ENCODE measurements at regions not wholly inside any gene's neighbourhood (a gene's known extent, or its start where the extent isn't known, plus 50 kb on each side); places are given as distances from the start of the nearest gene placed in this dataset.

DNA sequence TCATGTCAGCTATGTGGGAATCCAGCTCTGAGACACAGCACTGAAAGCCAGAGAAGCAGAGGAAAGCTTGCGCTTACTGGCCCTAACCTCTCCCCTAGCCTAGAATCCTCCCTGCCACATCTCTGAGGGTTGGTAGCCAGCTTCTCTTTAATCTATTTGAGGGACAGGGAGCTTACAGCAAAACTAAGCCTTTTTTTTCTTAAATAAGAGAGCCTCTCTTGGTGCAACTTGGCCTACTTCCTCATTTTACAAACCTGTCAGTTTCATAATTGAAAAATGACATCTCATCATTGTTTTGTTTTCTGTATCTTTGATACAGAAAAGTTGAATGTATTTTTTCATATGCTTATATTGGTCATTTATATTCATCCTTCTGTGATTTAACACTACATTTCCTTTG, 193.9 kb downstream of the ZNF621 start:
- TF ChIP-seq CBX2 (IDR thresholded peaks at IDR 0.05; ENCODE audit: insufficient read depth, low read length, poor library complexity, severe bottlenecking) (no peak), POLR2A (conservative IDR thresholded peaks at IDR 0.05) (no peak), ZNF3 (CRISPR knock-in tag; IDR thresholded peaks at IDR 0.05) (no peak), KAT8 (IDR thresholded peaks at IDR 0.05; ENCODE audit: low read depth) (no peak)
- TF ChIP-seq, protein P1, sequence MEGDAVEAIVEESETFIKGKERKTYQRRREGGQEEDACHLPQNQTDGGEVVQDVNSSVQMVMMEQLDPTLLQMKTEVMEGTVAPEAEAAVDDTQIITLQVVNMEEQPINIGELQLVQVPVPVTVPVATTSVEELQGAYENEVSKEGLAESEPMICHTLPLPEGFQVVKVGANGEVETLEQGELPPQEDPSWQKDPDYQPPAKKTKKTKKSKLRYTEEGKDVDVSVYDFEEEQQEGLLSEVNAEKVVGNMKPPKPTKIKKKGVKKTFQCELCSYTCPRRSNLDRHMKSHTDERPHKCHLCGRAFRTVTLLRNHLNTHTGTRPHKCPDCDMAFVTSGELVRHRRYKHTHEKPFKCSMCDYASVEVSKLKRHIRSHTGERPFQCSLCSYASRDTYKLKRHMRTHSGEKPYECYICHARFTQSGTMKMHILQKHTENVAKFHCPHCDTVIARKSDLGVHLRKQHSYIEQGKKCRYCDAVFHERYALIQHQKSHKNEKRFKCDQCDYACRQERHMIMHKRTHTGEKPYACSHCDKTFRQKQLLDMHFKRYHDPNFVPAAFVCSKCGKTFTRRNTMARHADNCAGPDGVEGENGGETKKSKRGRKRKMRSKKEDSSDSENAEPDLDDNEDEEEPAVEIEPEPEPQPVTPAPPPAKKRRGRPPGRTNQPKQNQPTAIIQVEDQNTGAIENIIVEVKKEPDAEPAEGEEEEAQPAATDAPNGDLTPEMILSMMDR (IDR thresholded peaks at IDR 0.05 in 2 of 3, conservative IDR thresholded peaks at IDR 0.05 in 1 of 3; ENCODE audit: insufficient read depth in 2 of 3, low read depth in 1 of 3, low read length in 3 of 3), result no peak
